HUES48 (cell line): ENCODE measurements at regions not wholly inside any gene's neighbourhood (a gene's known extent, or its start where the extent isn't known, plus 50 kb on each side); places are given as distances from the start of the nearest gene placed in this dataset.

ENCODE experiments used
- H3K27ac ChIP-seq: one replicate; pipeline ENCODE4 v1.7.0; 2013; ENCODE audit warnings: low read depth, low read length, inconsistent platforms
- H3K27me3 ChIP-seq: 2 replicates; pipeline ENCODE4 v1.6.1; 2013; ENCODE audit warnings: mild to moderate bottlenecking, low read length; ENCODE audit not compliant: control insufficient read depth, insufficient read depth
- H3K36me3 ChIP-seq: 2 replicates; pipeline ENCODE4 v1.6.1; 2013; ENCODE audit warnings: low read length; ENCODE audit not compliant: control insufficient read depth, insufficient read depth
- H3K4me1 ChIP-seq: 2 replicates; pipeline ENCODE4 v1.6.1; 2013; ENCODE audit warnings: mild to moderate bottlenecking, low read length; ENCODE audit not compliant: control insufficient read depth, insufficient read depth
- H3K4me3 ChIP-seq: 2 replicates; pipeline ENCODE4 v1.5.1; 2013; ENCODE audit warnings: mild to moderate bottlenecking, low read depth, low read length
- H3K9ac ChIP-seq: 2 replicates; pipeline ENCODE4 v1.6.1; 2013; ENCODE audit warnings: mild to moderate bottlenecking, low read depth, low read length, moderate library complexity
- H3K9me3 ChIP-seq: 2 replicates; pipeline ENCODE4 v1.6.1; 2013; ENCODE audit warnings: low read length; ENCODE audit not compliant: control insufficient read depth, insufficient read depth

- H3K36me3 ChIP-seq: no peaks in the 10 kb centered on the region
- H3K9ac ChIP-seq: no peak overlapping the region
- H3K4me3 ChIP-seq: no peak overlapping the region
- peaks cover 4% of the 10 kb centered on the region; the same call in 1 of the 2 replicates for H3K4me1 ChIP-seq
- H3K27me3 ChIP-seq: no peaks in the 10 kb centered on the region
- H3K27ac ChIP-seq: no peak overlapping the region
- no peaks in the 10 kb centered on the region for H3K9me3 ChIP-seq
Measured at GRCh38 chr9:27625751-27626150, 52.5 kb upstream of the C9orf72 start.

- Histone ChIP-seq H3K9me3 (no peaks in the 10 kb centered on the region), H3K4me3 (no peak overlapping the region), H3K27me3 (no peaks in the 10 kb centered on the region), H3K36me3 (no peaks in the 10 kb centered on the region), H3K9ac (no peak overlapping the region), H3K4me1 (peaks cover 4% of the 10 kb centered on the region; the same call in 1 of the 2 replicates), H3K27ac (no peak overlapping the region)
Measured at GRCh38 chr9:27626244-27627187, 53.2 kb upstream of the C9orf72 start.

GRCh38 chr9:27627188-27627564, 53.9 kb upstream of the C9orf72 start:
- Histone ChIP-seq H3K9ac (no peak overlapping the region), H3K27ac (no peak overlapping the region), H3K36me3 (no peaks in the 10 kb centered on the region), H3K4me3 (no peak overlapping the region), H3K4me1 (peaks cover 4% of the 10 kb centered on the region; the same call in 1 of the 2 replicates), H3K9me3 (no peaks in the 10 kb centered on the region), H3K27me3 (no peaks in the 10 kb centered on the region)

- no peak overlapping the region for H3K9ac ChIP-seq
- no peak overlapping the region for H3K4me3 ChIP-seq
- no peaks in the 10 kb centered on the region for H3K9me3 ChIP-seq
- no peaks in the 10 kb centered on the region for H3K36me3 ChIP-seq
- peaks cover 4% of the 10 kb centered on the region; the same call in 1 of the 2 replicates for H3K4me1 ChIP-seq
- no peak overlapping the region for H3K27ac ChIP-seq
- no peaks in the 10 kb centered on the region for H3K27me3 ChIP-seq
Measured at GRCh38 chr9:27628311-27628710, 55.0 kb upstream of the C9orf72 start.

- Histone ChIP-seq H3K9ac (no peak overlapping the region), H3K27me3 (no peaks in the 10 kb centered on the region), H3K9me3 (no peaks in the 10 kb centered on the region), H3K36me3 (no peaks in the 10 kb centered on the region), H3K4me3 (no peak overlapping the region), H3K27ac (no peak overlapping the region), H3K4me1 (peaks cover 4% of the 10 kb centered on the region; the same call in 1 of the 2 replicates)
Measured at GRCh38 chr9:27629425-27629824, 56.1 kb upstream of the C9orf72 start.

- Histone ChIP-seq H3K36me3 (no peaks in the 10 kb centered on the region), H3K27me3 (no peaks in the 10 kb centered on the region), H3K4me1 (peaks cover 4% of the 10 kb centered on the region; the same call in 1 of the 2 replicates), H3K9me3 (no peaks in the 10 kb centered on the region), H3K9ac (no peak overlapping the region), H3K4me3 (no peak overlapping the region), H3K27ac (no peak overlapping the region)
Measured at GRCh38 chr9:27632254-27632653, 59.0 kb upstream of the C9orf72 start.

GRCh38 chr9:27633764-27634163, 60.5 kb upstream of the C9orf72 start:
- no peaks in the 10 kb centered on the region for H3K27me3 ChIP-seq
- H3K9ac ChIP-seq: no peak overlapping the region
- H3K36me3 ChIP-seq: no peaks in the 10 kb centered on the region
- no peaks in the 10 kb centered on the region for H3K9me3 ChIP-seq
- H3K4me3 ChIP-seq: no peak overlapping the region
- H3K4me1 ChIP-seq: no peaks in the 10 kb centered on the region
- H3K27ac ChIP-seq: no peak overlapping the region

- Histone ChIP-seq H3K9me3 (no peaks in the 10 kb centered on the region), H3K27me3 (no peaks in the 10 kb centered on the region), H3K9ac (no peak overlapping the region), H3K4me3 (no peak overlapping the region), H3K4me1 (no peaks in the 10 kb centered on the region), H3K36me3 (no peaks in the 10 kb centered on the region), H3K27ac (no peak overlapping the region)
Measured at GRCh38 chr9:27634879-27635278, 61.6 kb upstream of the C9orf72 start.

GRCh38 chr9:27638716-27639115, 65.4 kb upstream of the C9orf72 start:
- Histone ChIP-seq H3K9ac (no peak overlapping the region), H3K27me3 (no peaks in the 10 kb centered on the region), H3K4me1 (no peaks in the 10 kb centered on the region), H3K4me3 (no peak overlapping the region), H3K27ac (no peak overlapping the region), H3K9me3 (no peaks in the 10 kb centered on the region), H3K36me3 (no peaks in the 10 kb centered on the region)

- no peak overlapping the region for H3K27ac ChIP-seq
- no peaks in the 10 kb centered on the region for H3K27me3 ChIP-seq
- H3K9me3 ChIP-seq: no peaks in the 10 kb centered on the region
- no peaks in the 10 kb centered on the region for H3K4me1 ChIP-seq
- H3K36me3 ChIP-seq: no peaks in the 10 kb centered on the region
- no peak overlapping the region for H3K9ac ChIP-seq
- no peak overlapping the region for H3K4me3 ChIP-seq
Measured at GRCh38 chr9:27645161-27645840, 72.0 kb upstream of the C9orf72 start.

- Histone ChIP-seq H3K27me3 (no peaks in the 10 kb centered on the region), H3K9ac (no peak overlapping the region), H3K9me3 (no peaks in the 10 kb centered on the region), H3K4me1 (no peaks in the 10 kb centered on the region), H3K27ac (no peak overlapping the region), H3K36me3 (no peaks in the 10 kb centered on the region), H3K4me3 (no peak overlapping the region)
Measured at GRCh38 chr9:27653246-27653645, 80.0 kb upstream of the C9orf72 start.
